DMS53 treated with DMSO at 0.1 percent for 48 hours (cell line): ENCODE measurements at regions not wholly inside any gene's neighbourhood (a gene's known extent, or its start where the extent isn't known, plus 50 kb on each side); places are given as distances from the start of the nearest gene placed in this dataset.
"Not testable (repeated sequence)": the region's sequence is repeated elsewhere in the genome, so short reads cannot be mapped to it uniquely, and the experiment has no call there.

Experiments
- DNase-seq: peaks from one replicate; lab custom pipeline; 2025; ENCODE audit not compliant: unreplicated experiment; lab: John Stamatoyannopoulos, UW

GRCh38 chr2:142286618-142287017, 155.8 kb upstream of the LRP1B start:
- DNase-seq = no peak

GRCh38 chr2:142285480-142285879, 154.7 kb upstream of the LRP1B start:
- no peak for DNase-seq

GRCh38 chr2:142284336-142284735, 153.5 kb upstream of the LRP1B start:
- not testable (repeated sequence) for DNase-seq

- DNase-seq = no peak
Observed at GRCh38 chr2:142280831-142281230, 150.0 kb upstream of the LRP1B start.

GRCh38 chr2:142270990-142271389, 140.2 kb upstream of the LRP1B start:
- no peak for DNase-seq

- DNase-seq = no peak
Observed at GRCh38 chr2:142270291-142270690, 139.5 kb upstream of the LRP1B start.

GRCh38 chr2:142259356-142259755, 128.5 kb upstream of the LRP1B start:
- no peak for DNase-seq

GRCh38 chr2:142254031-142254430, 123.2 kb upstream of the LRP1B start:
- DNase-seq = no peak

GRCh38 chr2:142241016-142241415, 110.2 kb upstream of the LRP1B start:
- no peak for DNase-seq

- DNase-seq = no peak
Observed at GRCh38 chr2:142236181-142236580, 105.4 kb upstream of the LRP1B start.

- no peak for DNase-seq
Observed at GRCh38 chr2:142234741-142235140, 103.9 kb upstream of the LRP1B start.

GRCh38 chr2:142223309-142223708, 92.5 kb upstream of the LRP1B start:
- DNase-seq = no peak

GRCh38 chr2:142222715-142223114, 91.9 kb upstream of the LRP1B start:
- no peak for DNase-seq

GRCh38 chr2:142220901-142221300, 90.1 kb upstream of the LRP1B start:
- DNase-seq = no peak

- no peak for DNase-seq
Observed at GRCh38 chr2:142220239-142220638, 89.4 kb upstream of the LRP1B start.

- DNase-seq = no peak
Observed at GRCh38 chr2:142218471-142218870, 87.7 kb upstream of the LRP1B start.

- no peak for DNase-seq
Observed at GRCh38 chr2:142217804-142218203, 87.0 kb upstream of the LRP1B start.

GRCh38 chr2:142200062-142200461, 69.2 kb upstream of the LRP1B start:
- DNase-seq = no peak

- no peak for DNase-seq
Observed at GRCh38 chr2:142199073-142199472, 68.3 kb upstream of the LRP1B start.

- no peak for DNase-seq
Observed at GRCh38 chr2:142190805-142191204, 60.0 kb upstream of the LRP1B start.

- no peak for DNase-seq
Observed at GRCh38 chr2:142189501-142189900, 58.7 kb upstream of the LRP1B start.

- DNase-seq = no peak
Observed at GRCh38 chr2:142188562-142188961, 57.7 kb upstream of the LRP1B start.

- DNase-seq = peak; percentile 9
Observed at GRCh38 chr2:142180820-142181533, 50.2 kb upstream of the LRP1B start.
